ENCODE measurements at regions not wholly inside any gene's neighbourhood (a gene's known extent, or its start where the extent isn't known, plus 50 kb on each side); places are given as distances from the start of the nearest gene placed in this dataset.

- no peak for DNase-seq (ENCODE audit: low read depth)
- H3K4me3 ChIP-seq (ENCODE audit: low read length) = no peak overlapping the region
- TF ChIP-seq, protein P1, sequence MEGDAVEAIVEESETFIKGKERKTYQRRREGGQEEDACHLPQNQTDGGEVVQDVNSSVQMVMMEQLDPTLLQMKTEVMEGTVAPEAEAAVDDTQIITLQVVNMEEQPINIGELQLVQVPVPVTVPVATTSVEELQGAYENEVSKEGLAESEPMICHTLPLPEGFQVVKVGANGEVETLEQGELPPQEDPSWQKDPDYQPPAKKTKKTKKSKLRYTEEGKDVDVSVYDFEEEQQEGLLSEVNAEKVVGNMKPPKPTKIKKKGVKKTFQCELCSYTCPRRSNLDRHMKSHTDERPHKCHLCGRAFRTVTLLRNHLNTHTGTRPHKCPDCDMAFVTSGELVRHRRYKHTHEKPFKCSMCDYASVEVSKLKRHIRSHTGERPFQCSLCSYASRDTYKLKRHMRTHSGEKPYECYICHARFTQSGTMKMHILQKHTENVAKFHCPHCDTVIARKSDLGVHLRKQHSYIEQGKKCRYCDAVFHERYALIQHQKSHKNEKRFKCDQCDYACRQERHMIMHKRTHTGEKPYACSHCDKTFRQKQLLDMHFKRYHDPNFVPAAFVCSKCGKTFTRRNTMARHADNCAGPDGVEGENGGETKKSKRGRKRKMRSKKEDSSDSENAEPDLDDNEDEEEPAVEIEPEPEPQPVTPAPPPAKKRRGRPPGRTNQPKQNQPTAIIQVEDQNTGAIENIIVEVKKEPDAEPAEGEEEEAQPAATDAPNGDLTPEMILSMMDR (conservative IDR thresholded peaks at IDR 0.05; ENCODE audit: low read length) = no peak
Observed at GRCh38 chr13:36550177-36550576, 117.9 kb downstream of the CCNA1 start.

DNA sequence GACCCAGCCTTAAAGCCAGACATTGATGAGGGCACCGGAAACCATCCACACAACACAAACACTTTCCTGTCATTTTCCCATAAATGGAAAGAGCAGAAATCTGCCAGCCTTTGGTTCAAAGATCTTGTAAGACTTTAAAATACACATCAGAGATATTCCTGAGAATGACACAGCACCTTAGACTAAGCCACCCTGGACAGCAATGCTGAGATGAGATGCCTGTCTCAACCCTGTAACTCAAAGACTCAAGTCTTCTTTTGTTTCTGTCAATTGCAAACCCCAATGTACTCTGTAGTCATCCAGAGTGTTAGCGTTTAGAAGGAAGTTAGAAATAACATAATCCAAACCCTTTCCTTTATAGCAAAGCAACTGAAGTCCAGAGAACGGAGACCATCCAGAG is 119.2 kb downstream of the CCNA1 start:
- TF ChIP-seq, protein P1 (conservative IDR thresholded peaks at IDR 0.05; ENCODE audit: low read length) = no peak
- DNase-seq (ENCODE audit: low read depth) = no peak
- no peak overlapping the region for H3K4me3 ChIP-seq (ENCODE audit: low read length)

- TF ChIP-seq, protein P1 (conservative IDR thresholded peaks at IDR 0.05; ENCODE audit: low read length) = no peak
- no peak overlapping the region for H3K4me3 ChIP-seq (ENCODE audit: low read length)
- DNase-seq (ENCODE audit: low read depth) = no peak
Observed at GRCh38 chr13:36552334-36552733, 120.0 kb downstream of the CCNA1 start.

- DNase-seq (ENCODE audit: low read depth) = no peak
- TF ChIP-seq, protein P1 (conservative IDR thresholded peaks at IDR 0.05; ENCODE audit: low read length) = no peak
Observed at GRCh38 chr13:36553491-36553890, 120.3 kb upstream of the SERTM1 start.

GRCh38 chr13:36555151-36555986 is 118.5 kb upstream of the SERTM1 start:
- TF ChIP-seq, protein P1 (conservative IDR thresholded peaks at IDR 0.05; ENCODE audit: low read length) = no peak
- DNase-seq (ENCODE audit: low read depth) = no peak
- H3K4me3 ChIP-seq (ENCODE audit: low read length) = no peak overlapping the region

More at GRCh38 chr13:36553491-36553890, 120.3 kb upstream of the SERTM1 start:
- no peak overlapping the region for H3K4me3 ChIP-seq (ENCODE audit: low read length)

- no peak overlapping the region for H3K4me3 ChIP-seq (ENCODE audit: low read length)
- DNase-seq (ENCODE audit: low read depth) = no peak
- TF ChIP-seq, protein P1 (conservative IDR thresholded peaks at IDR 0.05; ENCODE audit: low read length) = no peak
Observed at GRCh38 chr13:36559375-36559774, 114.4 kb upstream of the SERTM1 start.

DNA sequence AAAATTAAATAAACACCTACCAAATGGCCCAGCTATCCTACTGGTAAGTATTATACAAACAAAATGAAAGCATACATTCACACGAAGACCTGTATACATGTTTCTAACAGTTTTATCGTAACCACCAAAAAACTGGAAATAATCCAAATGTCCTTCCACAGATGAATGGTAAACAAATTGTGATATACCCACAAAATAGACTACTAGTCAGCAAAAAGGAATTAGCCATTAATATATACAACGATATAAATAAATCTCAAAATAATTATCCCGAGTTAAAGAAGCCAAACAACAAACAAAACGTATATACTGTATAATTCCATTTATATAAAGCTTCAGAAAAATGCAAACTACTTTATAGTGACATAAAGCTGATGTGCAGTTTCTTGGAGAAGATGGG is 106.3 kb upstream of the SERTM1 start:
- DNase-seq (ENCODE audit: low read depth) = no peak
- no peak overlapping the region for H3K4me3 ChIP-seq (ENCODE audit: low read length)
- TF ChIP-seq, protein P1 (conservative IDR thresholded peaks at IDR 0.05; ENCODE audit: low read length) = no peak
